Erythroblast (primary cell): ENCODE measurements at regions not wholly inside any gene's neighbourhood (a gene's known extent, or its start where the extent isn't known, plus 50 kb on each side); places are given as distances from the start of the nearest gene placed in this dataset.

Experiments used
- GATA1 ChIP-seq: IDR thresholded peaks from 2 replicates; pipeline ENCODE4 v1.6.1; 2011; ENCODE audit warnings: low read depth, mild to moderate bottlenecking, control low read depth, low read length, moderate library complexity
- POLR2A ChIP-seq: IDR thresholded peaks from 2 replicates; pipeline ENCODE4 v1.6.1; 2011; ENCODE audit warnings: mild to moderate bottlenecking, low read length

GRCh38 chr2:223187256-223187655 is 135.3 kb downstream of the KCNE4 start:
- no peak for TF ChIP-seq POLR2A
- no peak for TF ChIP-seq GATA1
